ENCODE measurements at regions not wholly inside any gene's neighbourhood (a gene's known extent, or its start where the extent isn't known, plus 50 kb on each side); places are given as distances from the start of the nearest gene placed in this dataset.
"Not testable (repeated sequence)": the region's sequence is repeated elsewhere in the genome, so short reads cannot be mapped to it uniquely, and the experiment has no call there.

- no peak for TF ChIP-seq CTCF (IDR thresholded peaks at IDR 0.05)
- Mint-ChIP-seq H3K27ac (no peak overlapping the region), H3K4me3 (no peak overlapping the region), H3K9me3 (no peaks in the 10 kb centered on the region), H3K36me3 (ENCODE audit: low read depth) (no peaks in the 10 kb centered on the region), H3K27me3 (ENCODE audit: low read depth, poor library complexity) (no peaks in the 10 kb centered on the region), H3K4me1 (no peaks in the 10 kb centered on the region)
- no peak for DNase-seq
These were observed 703.9 kb upstream of the ANO3 start for GRCh38 chr11:25628030-25628429.

GRCh38 chr11:25633230-25633629 lies 698.7 kb upstream of the ANO3 start:
- no peaks in the 10 kb centered on the region for H3K27me3 Mint-ChIP-seq (ENCODE audit: low read depth, poor library complexity)
- no peak overlapping the region for H3K27ac Mint-ChIP-seq
- no peak for DNase-seq
- no peaks in the 10 kb centered on the region for H3K9me3 Mint-ChIP-seq
- no peak for TF ChIP-seq CTCF (IDR thresholded peaks at IDR 0.05)
- no peaks in the 10 kb centered on the region for H3K4me1 Mint-ChIP-seq
- H3K4me3 Mint-ChIP-seq, result no peak overlapping the region
- no peaks in the 10 kb centered on the region for H3K36me3 Mint-ChIP-seq (ENCODE audit: low read depth)

- H3K27me3 Mint-ChIP-seq (ENCODE audit: low read depth, poor library complexity); DNase-seq; H3K4me1 Mint-ChIP-seq; H3K27ac Mint-ChIP-seq; H3K4me3 Mint-ChIP-seq; H3K36me3 Mint-ChIP-seq (ENCODE audit: low read depth): not testable (repeated sequence)
- peaks cover 12% of the 10 kb centered on the region for H3K9me3 Mint-ChIP-seq
These were observed 682.7 kb upstream of the ANO3 start for GRCh38 chr11:25649220-25649619.

DNA sequence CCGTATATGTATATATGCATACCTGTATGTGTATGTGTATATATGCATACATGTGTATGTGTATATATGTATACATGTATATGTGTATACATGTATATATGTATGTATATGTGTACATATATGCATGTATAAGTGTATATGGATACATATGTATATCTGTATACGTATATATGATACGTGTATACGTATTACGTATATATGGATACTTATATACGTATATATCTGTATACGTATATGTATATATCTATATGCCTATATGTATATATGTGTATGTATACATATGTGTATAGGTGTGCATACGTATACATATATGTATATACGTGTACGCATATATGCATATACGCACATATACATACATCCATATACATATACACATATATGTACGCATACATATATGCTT lies 681.6 kb upstream of the ANO3 start:
- DNase-seq, result no peak
- Mint-ChIP-seq H3K27me3 (ENCODE audit: low read depth, poor library complexity) (no peaks in the 10 kb centered on the region), H3K4me1 (no peaks in the 10 kb centered on the region), H3K4me3 (no peak overlapping the region), H3K9me3 (peaks cover 12% of the 10 kb centered on the region), H3K27ac (no peak overlapping the region), H3K36me3 (ENCODE audit: low read depth) (no peaks in the 10 kb centered on the region)
- TF ChIP-seq CTCF (IDR thresholded peaks at IDR 0.05), result no peak

- Mint-ChIP-seq H3K9me3 (no peaks in the 10 kb centered on the region), H3K4me1 (no peaks in the 10 kb centered on the region), H3K4me3 (no peak overlapping the region), H3K36me3 (ENCODE audit: low read depth) (no peaks in the 10 kb centered on the region), H3K27me3 (ENCODE audit: low read depth, poor library complexity) (no peaks in the 10 kb centered on the region), H3K27ac (no peak overlapping the region)
- DNase-seq, result no peak
- TF ChIP-seq CTCF (IDR thresholded peaks at IDR 0.05), result no peak
These were observed 676.3 kb upstream of the ANO3 start for GRCh38 chr11:25655636-25656035.

DNA sequence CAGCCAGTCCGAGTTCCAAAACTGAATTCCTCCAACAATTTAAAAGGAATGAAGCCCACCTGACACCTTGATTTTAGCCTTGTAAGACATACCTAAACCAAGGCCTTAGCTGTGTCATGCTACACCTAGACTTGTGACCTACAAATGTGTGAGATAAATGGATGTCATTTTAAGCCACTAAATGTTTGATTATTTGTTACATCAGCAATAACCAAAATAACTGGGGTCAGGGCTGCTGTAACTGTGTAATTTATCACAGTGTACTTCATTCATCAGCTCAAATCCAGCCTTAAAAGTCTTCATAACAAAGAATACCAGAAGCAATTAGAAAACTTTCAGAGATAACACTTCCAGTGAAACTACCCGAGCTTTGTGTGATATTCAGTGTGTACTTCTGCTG lies 673.0 kb upstream of the ANO3 start:
- H3K4me3 Mint-ChIP-seq, result no peak overlapping the region
- no peaks in the 10 kb centered on the region for H3K36me3 Mint-ChIP-seq (ENCODE audit: low read depth)
- no peak overlapping the region for H3K27ac Mint-ChIP-seq
- no peaks in the 10 kb centered on the region for H3K4me1 Mint-ChIP-seq
- H3K9me3 Mint-ChIP-seq, result no peaks in the 10 kb centered on the region
- no peaks in the 10 kb centered on the region for H3K27me3 Mint-ChIP-seq (ENCODE audit: low read depth, poor library complexity)
- DNase-seq, result no peak
- TF ChIP-seq CTCF (IDR thresholded peaks at IDR 0.05), result no peak

All from nephron progenitor cell (in vitro differentiated cells).